HG03095 (cell line): ENCODE measurements at regions not wholly inside any gene's neighbourhood (a gene's known extent, or its start where the extent isn't known, plus 50 kb on each side); places are given as distances from the start of the nearest gene placed in this dataset.

Experiments used
- ATAC-seq: cut with Tn5 transposase; IDR thresholded peaks from one replicate; pipeline ENCODE4 v1.9.1; 2021; ENCODE audit warnings: moderate library complexity; ENCODE audit not compliant: unreplicated experiment

- ATAC-seq, result no peak
Measured at GRCh38 chr13:91144486-91144885, 203.0 kb upstream of the MIR17HG start.

DNA sequence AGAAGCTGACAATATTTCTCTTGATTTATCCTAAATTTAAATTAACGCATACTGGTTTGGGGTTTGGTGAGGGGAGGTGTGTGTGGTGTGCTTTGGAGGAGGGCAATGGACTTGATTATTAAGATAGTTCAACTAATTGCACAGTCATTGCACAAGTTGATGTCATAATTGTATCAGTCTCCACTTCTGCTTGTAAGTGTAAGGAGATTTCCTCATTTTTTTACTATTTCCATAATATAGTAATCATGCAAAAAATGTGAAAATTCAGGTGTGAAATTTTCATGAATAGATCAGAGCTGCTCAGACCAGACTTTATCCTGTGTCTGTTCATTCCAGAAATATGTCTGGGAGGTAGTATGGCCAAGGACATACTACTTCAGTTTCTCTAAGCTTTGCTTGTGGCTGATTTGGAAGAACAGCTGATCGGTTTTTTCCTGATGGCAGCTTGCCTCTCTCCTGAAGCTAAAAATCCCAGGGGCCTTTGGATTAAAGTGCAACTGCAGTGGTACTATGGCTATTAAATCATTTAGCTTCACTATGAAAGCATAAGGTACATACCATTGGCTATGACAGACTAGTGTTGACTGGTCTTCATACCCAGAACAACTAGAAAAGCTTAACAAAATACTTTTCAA is 201.8 kb upstream of the MIR17HG start:
- ATAC-seq, result no peak

DNA sequence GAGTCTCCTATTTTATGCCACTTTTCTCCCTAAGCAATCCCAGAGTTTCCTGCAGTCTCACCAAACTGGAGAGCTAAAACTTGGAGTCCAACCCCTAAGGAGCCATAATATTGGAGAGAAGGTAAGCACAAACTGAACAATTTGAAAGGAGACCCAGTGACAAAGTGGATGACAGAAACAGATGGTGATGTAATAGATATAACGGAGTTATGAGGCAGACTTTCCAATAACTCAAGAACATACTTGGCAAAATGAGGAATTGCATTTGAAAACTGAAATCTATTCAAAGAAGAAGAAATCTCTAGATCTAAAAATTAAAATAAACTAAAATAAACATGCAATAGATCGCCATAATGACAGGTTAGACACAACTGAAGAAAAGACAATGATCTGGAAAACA is 200.9 kb upstream of the MIR17HG start:
- ATAC-seq, result no peak

DNA sequence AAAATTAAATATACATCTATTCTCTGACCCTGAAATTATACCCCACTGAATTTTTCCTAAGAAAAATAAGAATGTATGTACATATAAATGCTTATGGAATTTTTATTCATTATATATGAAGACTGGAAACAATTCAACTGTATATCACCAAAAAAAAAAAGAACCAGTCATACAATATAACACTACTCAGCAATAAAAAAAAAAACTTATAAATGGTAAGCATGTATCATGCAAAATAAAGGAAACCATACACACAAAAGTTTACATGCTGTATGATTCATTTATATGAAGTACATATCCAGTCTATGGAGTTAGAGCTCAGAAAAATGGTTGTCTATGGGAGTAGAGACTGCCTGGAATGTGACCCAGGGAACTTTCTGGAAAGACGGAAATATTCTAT is 199.4 kb upstream of the MIR17HG start:
- no peak for ATAC-seq

- no peak for ATAC-seq
Measured at GRCh38 chr13:91151921-91152320, 195.6 kb upstream of the MIR17HG start.

GRCh38 chr13:91153372-91153771 is 194.1 kb upstream of the MIR17HG start:
- no peak for ATAC-seq

- ATAC-seq, result peak; percentile 60
Measured at GRCh38 chr13:91154558-91155353, 192.7 kb upstream of the MIR17HG start.

- ATAC-seq, result no peak
Measured at GRCh38 chr13:91155512-91156114, 191.9 kb upstream of the MIR17HG start.

DNA sequence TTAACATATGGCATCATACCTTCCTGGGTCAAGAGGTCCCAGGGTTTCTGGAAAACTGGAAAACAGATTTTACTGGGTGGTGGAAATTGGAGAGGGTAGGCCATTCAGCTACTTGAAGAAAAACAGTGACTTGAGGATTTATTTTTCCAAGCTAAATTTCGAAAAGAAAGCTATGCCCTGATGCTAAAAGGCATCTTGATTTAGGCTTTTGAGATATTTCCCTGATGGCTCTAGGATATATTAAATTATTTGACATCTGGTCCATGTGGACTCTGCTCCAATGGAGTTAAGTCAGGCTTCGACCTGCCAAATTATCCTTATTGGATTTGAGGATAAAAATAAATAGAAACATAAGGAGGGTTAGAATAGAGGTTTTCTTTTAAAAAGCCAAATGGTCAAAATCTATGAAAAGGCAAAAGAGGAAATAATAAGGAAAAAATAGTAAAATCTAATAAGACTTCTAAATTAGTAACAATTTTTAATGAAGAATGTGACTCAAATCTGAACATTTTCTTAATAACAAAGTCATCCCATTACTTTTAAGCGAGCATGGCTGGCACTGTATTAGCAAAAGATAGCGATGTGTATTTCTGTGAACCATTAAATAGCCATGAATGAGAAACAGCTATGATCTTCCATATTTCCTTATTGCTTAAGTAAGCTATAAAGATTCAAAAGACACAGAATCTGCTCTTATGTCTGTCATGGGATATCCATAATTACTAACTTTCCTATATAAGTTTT is 190.0 kb upstream of the MIR17HG start:
- ATAC-seq, result no peak

- no peak for ATAC-seq
Measured at GRCh38 chr13:91158017-91158395, 189.5 kb upstream of the MIR17HG start.

GRCh38 chr13:91162180-91162579 is 185.3 kb upstream of the MIR17HG start:
- ATAC-seq, result no peak

GRCh38 chr13:91162589-91162988 is 184.9 kb upstream of the MIR17HG start:
- ATAC-seq, result no peak

GRCh38 chr13:91165758-91166157 is 181.7 kb upstream of the MIR17HG start:
- ATAC-seq, result no peak

DNA sequence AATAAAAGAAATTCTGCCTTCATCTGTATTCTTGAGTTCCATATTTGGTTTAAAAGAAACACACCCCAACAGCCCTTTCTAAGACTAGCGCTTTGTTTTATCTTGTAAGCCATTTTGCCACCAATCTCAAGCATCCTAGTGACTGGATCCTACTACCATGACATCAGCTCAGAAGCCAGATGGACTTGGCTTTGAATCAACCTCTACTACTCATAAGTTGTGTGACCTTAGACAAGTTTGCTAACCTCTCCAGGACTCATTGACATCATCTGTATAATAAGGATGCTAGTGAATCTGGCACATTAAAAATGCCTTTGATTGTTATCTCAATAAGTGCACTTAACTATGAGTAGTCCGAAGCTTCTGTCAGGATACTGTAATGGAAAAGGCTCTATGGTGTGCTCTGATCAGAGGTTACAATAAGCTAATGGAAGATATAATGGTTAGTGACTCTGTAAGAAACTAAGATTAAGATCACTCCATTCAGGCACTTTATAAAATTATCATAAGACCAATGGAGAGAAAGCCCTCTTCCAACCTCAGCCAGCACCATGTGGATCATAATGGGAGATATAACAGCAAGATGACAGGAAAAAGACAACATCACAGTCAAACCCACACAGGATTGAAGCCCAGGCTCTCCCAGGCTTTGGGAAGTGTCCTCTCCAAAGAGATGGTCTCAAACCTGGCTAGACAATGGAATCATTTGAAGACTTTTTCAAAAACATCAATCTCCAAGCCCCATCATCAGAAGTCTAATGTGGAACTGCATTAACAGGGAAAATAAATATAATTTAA is 180.6 kb upstream of the MIR17HG start:
- ATAC-seq, result no peak

DNA sequence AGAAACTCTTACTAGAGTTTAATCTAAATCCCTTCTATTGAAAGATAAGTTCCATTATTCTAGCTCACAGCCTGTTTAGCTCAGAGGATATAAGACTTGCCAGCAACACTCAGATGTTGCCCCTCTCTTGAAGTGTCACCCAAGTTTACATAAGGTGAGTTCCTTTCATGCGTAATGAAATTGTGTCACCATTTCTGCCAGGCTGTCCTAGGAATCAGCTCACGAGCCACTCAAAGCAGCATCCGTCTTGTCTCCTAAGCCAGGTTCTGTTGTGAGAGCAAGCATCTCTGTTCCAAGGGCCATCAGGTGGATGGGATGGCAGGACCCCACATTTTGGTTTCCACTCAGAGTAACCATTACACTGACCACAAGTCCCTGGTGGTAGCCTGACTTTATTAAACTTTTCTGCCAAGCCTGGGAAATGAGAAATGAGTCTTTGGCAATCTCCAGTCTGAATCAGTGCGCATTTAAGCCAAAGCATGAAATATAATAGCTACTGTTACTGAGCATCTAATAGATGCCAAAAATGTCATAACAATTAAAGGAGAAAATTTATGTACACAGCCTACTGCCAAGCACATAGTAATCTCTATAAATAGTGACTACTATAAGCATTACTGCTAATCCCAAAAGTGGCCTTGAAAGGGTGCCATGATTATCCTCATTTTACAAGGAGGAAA is 179.6 kb upstream of the MIR17HG start:
- ATAC-seq, result no peak

- ATAC-seq, result no peak
Measured at GRCh38 chr13:91168386-91168711, 179.1 kb upstream of the MIR17HG start.

DNA sequence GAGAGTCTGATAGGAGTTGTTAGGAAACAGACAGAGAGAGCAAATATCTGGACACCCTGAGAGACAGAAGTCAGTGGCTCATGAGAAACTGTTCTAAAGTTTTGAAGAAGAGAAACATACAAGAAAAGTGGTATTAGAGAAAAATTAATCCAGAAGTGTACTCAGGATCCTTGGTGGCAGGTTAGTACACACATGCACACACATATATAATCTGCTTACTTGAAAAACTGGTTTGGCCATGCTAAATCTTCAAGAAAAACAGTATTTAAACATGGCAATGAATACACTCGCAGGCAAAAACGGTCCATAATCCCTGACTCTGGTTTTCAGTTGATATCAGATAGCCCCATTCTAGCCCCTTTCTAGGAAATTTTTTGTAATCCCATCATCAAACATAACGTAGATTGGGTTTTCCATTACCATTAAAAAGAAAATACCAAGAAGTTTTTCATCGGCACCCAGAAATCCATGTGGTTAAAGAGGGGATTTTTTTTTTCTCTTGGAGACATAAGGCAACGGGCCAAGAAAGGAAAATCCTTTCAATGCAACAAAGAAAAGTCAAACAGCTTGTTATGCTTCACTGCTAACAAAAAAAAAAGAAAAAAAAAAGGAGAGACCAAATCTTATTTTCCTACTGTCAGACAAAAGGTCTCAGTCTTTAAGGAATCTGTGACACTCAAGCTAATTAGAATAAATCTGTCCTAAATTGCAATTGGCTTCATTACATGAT is 178.0 kb upstream of the MIR17HG start:
- no peak for ATAC-seq

DNA sequence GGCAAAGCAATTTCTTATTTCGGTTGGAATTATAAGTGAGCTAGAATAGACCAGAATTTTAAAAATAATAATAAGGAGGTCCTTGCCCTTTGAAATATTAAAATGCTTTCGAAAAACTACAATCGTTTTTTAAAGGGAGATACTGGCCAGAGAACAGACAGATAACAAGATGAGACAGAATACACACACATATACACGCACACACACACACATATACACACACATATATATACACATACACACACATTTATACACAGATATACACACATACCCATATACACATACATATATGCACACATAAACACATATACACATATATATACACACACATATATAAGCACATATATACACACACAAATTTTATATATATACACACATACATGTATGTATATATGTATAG is 175.3 kb upstream of the MIR17HG start:
- ATAC-seq, result no peak

DNA sequence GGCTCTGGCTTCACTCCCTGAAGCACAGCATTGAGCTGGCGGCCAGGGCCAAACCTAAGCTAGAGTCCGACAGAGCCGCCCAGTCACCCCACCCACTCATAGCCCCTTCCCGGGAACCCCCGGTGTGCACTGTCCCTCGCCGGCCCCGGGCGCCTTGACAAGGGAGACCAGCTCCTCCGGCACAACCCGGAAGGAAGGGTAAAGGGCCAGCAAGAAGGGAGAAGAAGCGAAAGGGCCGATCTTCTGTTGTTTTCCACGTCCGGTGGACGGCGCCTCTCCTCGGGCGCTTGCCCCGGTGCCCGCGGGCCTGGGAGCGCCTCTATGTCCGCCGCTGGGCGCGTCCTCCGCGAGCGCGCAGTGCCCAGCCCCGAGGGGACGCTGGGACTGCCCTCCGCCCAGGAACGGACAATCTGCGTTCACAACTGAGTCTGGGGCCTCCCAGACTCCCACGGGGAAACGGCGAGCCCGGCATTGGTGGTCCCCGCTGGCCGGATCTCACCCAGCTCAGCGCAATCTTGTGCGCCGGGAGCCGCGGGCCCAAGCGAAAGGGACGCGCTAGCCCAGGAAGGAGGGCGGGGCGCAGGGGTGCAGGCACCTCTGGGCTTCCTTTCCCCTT is 172.5 kb upstream of the MIR17HG start:
- ATAC-seq, result no peak
